ENCODE measurements at regions not wholly inside any gene's neighbourhood (a gene's known extent, or its start where the extent isn't known, plus 50 kb on each side); places are given as distances from the start of the nearest gene placed in this dataset.

DNA sequence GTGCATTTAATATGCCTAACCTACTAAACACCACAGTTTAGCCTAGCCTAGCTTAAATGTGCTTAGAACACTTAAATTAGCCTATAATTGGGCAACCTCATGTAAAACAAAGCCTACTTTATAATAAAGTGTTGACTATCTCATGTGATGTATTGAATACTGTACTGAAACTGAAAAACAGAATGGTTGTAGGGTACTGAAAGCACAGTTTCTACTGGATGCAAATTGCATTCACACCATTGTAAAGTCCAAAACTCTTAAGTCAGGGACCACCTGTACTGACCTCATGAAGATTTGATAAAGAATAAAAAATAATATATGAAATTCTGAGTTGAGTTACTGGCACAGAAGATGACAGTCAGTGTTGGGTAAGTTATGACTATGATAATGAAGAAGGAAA lies 625.4 kb upstream of the SOX9 start:
- Histone ChIP-seq H3K36me3 (no peaks in the 10 kb centered on the region), H3K27me3 (ENCODE audit: low read depth) (no peaks in the 10 kb centered on the region), H3K4me1 (no peaks in the 10 kb centered on the region), H3K9me3 (replicated peaks) (no peaks in the 10 kb centered on the region), H3K27ac (replicated peaks) (no peak overlapping the region), H3K4me3 (no peak overlapping the region)
- DNase-seq, result no peak
- TF ChIP-seq, protein P1, sequence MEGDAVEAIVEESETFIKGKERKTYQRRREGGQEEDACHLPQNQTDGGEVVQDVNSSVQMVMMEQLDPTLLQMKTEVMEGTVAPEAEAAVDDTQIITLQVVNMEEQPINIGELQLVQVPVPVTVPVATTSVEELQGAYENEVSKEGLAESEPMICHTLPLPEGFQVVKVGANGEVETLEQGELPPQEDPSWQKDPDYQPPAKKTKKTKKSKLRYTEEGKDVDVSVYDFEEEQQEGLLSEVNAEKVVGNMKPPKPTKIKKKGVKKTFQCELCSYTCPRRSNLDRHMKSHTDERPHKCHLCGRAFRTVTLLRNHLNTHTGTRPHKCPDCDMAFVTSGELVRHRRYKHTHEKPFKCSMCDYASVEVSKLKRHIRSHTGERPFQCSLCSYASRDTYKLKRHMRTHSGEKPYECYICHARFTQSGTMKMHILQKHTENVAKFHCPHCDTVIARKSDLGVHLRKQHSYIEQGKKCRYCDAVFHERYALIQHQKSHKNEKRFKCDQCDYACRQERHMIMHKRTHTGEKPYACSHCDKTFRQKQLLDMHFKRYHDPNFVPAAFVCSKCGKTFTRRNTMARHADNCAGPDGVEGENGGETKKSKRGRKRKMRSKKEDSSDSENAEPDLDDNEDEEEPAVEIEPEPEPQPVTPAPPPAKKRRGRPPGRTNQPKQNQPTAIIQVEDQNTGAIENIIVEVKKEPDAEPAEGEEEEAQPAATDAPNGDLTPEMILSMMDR (IDR thresholded peaks at IDR 0.05; ENCODE audit: borderline replicate concordance), result no peak
- intact Hi-C loops (cut with micrococcal nuclease), result no loop called here

DNA sequence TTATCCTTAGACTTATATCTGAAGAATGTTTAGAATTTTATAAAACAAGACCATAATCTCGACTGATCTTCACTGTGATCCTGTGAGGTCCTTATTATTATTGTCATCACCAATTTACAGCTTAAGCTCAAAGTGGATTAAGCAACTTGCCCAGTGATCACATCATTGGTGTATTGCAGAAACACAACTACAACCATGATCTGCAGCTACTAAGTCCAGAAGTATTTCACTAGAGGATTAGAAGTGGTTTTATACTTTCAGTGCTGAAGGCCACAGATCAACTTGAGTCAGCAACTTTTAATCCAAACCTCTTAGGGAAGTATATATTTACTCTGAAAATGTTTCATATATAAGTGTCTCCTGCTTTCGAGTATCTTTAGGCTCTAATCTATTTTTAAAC lies 624.3 kb upstream of the SOX9 start:
- no peak for DNase-seq
- no peaks in the 10 kb centered on the region for H3K4me1 ChIP-seq
- H3K27ac ChIP-seq (replicated peaks), result no peak overlapping the region
- no peaks in the 10 kb centered on the region for H3K27me3 ChIP-seq (ENCODE audit: low read depth)
- no peaks in the 10 kb centered on the region for H3K36me3 ChIP-seq
- H3K4me3 ChIP-seq, result no peak overlapping the region
- intact Hi-C loops (cut with micrococcal nuclease), result no loop called here
- TF ChIP-seq, protein P1 (IDR thresholded peaks at IDR 0.05; ENCODE audit: borderline replicate concordance), result no peak
- no peaks in the 10 kb centered on the region for H3K9me3 ChIP-seq (replicated peaks)

DNA sequence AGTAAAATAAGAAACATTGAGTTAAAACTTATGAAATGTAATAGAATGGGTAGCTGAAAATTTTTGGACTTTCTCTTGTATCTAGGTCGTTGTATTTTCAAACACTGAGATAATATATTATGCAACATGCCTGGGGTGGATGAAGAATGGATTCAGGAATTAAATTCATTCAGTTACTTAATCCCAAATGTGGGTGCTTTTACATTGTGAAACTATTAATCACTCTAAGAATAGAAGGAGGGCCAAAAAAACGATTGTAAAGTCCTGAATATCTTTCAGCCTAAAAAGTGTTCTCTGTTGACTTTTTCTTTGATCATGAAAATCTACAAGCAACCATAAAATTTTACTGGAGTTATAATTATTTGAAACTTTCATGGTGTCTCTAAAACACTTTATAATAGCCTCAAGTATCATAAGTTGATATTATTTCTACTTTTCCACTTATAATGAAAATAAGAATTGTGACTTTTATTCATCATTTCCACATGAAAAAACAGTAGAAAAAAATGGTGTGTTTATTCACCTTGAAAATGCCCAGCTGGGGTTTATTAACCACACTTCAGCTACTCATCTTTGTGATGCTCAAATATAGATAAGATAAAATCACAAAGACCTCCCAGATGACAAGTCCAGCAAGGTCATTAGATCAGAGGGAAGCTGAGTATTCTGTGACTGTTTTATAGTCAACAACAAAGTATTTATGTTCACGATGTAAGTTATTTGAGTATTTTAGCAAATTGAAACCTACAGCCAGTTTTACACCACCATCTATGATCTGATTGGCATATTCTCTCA lies 619.9 kb upstream of the SOX9 start:
- TF ChIP-seq, protein P1 (IDR thresholded peaks at IDR 0.05; ENCODE audit: borderline replicate concordance), result no peak
- no peaks in the 10 kb centered on the region for H3K4me1 ChIP-seq
- H3K4me3 ChIP-seq, result no peak overlapping the region
- no peaks in the 10 kb centered on the region for H3K36me3 ChIP-seq
- intact Hi-C loops (cut with micrococcal nuclease), result no loop called here
- no peaks in the 10 kb centered on the region for H3K27me3 ChIP-seq (ENCODE audit: low read depth)
- no peak for DNase-seq
- H3K9me3 ChIP-seq (replicated peaks), result no peaks in the 10 kb centered on the region
- H3K27ac ChIP-seq (replicated peaks), result no peak overlapping the region

DNA sequence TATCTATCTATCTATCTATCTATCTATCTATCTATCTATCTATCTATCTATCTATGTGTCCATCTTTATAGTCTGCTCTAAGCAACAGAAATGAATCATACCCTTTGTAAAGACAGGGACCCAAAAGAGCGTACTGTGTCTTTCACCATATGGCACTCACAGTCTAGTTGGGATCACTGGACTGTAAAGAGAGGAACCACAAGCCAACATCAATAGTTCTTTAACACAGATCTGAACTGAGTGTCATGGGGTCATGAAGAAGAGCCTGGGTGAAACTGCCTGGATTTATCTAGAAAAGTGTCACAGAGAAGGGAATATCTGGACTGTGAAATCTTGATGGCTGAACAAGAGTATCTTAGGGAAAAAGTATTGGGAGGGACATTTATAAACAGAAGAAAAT lies 619.1 kb upstream of the SOX9 start:
- Histone ChIP-seq H3K36me3 (no peaks in the 10 kb centered on the region), H3K4me3 (no peak overlapping the region), H3K4me1 (no peaks in the 10 kb centered on the region), H3K27me3 (ENCODE audit: low read depth) (no peaks in the 10 kb centered on the region), H3K9me3 (replicated peaks) (no peaks in the 10 kb centered on the region), H3K27ac (replicated peaks) (no peak overlapping the region)
- intact Hi-C loops (cut with micrococcal nuclease), result no loop called here
- no peak for DNase-seq
- TF ChIP-seq, protein P1 (IDR thresholded peaks at IDR 0.05; ENCODE audit: borderline replicate concordance), result no peak

DNA sequence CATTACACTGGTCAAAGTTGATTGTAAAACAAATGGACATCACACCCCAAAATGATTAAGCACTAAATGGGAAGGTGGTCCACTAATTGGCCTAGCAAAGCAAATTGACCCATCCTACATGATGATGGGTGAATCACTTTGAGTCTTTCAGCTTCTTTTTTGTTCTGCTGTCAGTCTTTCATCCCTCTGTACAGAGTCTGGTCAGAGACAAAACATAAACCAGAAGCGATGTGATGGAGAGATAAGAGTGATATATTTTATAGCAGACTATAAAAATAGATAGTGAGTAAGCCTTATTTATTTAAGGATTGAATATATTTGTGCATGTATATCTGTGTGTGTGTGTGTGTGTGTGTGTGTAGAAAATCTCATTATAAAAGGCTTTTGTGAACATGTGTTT lies 618.4 kb upstream of the SOX9 start:
- H3K4me1 ChIP-seq, result no peaks in the 10 kb centered on the region

More for the DNA sequence above, 618.4 kb upstream of the SOX9 start:
- Histone ChIP-seq H3K27me3 (ENCODE audit: low read depth) (no peaks in the 10 kb centered on the region), H3K9me3 (replicated peaks) (no peaks in the 10 kb centered on the region), H3K4me3 (no peak overlapping the region), H3K36me3 (no peaks in the 10 kb centered on the region), H3K27ac (replicated peaks) (no peak overlapping the region)
- intact Hi-C loops (cut with micrococcal nuclease), result no loop called here
- TF ChIP-seq, protein P1 (IDR thresholded peaks at IDR 0.05; ENCODE audit: borderline replicate concordance), result no peak
- DNase-seq, result no peak
